ENCODE measurements at regions not wholly inside any gene's neighbourhood (a gene's known extent, or its start where the extent isn't known, plus 50 kb on each side); places are given as distances from the start of the nearest gene placed in this dataset.

DNA sequence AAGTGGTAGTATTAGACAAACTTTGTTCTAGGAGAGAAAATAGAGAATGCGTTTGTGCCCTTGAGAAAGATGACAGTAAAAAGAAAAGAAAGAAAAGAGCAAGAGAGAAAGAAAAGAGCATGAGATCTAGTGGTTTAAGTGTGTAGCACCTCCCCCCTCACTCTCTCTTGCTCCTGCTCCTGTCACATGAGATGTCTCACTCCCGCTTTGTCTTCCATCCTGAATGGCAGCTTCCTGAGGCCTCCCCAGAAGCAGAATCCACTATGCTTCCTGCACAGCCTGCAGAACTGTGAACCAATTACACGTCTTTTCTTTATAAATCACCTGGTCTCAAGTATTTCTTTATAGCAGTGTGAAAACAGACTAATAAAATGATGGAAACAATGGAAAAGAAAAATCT, 499.6 kb downstream of the ACTRT1 start:
- TF ChIP-seq, protein P1, sequence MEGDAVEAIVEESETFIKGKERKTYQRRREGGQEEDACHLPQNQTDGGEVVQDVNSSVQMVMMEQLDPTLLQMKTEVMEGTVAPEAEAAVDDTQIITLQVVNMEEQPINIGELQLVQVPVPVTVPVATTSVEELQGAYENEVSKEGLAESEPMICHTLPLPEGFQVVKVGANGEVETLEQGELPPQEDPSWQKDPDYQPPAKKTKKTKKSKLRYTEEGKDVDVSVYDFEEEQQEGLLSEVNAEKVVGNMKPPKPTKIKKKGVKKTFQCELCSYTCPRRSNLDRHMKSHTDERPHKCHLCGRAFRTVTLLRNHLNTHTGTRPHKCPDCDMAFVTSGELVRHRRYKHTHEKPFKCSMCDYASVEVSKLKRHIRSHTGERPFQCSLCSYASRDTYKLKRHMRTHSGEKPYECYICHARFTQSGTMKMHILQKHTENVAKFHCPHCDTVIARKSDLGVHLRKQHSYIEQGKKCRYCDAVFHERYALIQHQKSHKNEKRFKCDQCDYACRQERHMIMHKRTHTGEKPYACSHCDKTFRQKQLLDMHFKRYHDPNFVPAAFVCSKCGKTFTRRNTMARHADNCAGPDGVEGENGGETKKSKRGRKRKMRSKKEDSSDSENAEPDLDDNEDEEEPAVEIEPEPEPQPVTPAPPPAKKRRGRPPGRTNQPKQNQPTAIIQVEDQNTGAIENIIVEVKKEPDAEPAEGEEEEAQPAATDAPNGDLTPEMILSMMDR (IDR thresholded peaks at IDR 0.05): no peak
- TF ChIP-seq POLR2A (IDR thresholded peaks at IDR 0.05): no peak
